ENCODE measurements at regions not wholly inside any gene's neighbourhood (a gene's known extent, or its start where the extent isn't known, plus 50 kb on each side); places are given as distances from the start of the nearest gene placed in this dataset.

DNA sequence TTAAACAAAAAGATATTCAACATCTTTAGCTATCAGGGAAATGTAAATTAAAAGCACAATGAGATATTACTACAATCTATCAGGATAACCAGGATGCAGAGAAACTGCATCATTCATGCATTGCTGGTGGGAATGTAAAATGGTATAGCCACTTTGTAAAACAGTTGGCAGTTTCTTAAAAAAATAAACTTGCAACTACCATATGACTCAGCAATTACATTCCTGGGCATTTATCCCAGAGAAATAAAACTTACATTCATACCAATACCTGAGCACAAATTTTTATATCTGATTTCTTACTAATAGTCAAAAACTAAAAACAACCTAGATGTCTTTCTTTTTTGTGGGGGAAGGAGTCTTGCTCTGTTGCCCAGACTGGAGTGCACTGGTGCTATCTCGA, 190.3 kb upstream of the TAB2 start:
- H3K9me3 ChIP-seq (ENCODE audit: control insufficient read depth, insufficient read depth, low read depth, low read length) = no peaks in the 10 kb centered on the region
- H3K27ac ChIP-seq (ENCODE audit: low read depth, low read length) = no peak overlapping the region

DNA sequence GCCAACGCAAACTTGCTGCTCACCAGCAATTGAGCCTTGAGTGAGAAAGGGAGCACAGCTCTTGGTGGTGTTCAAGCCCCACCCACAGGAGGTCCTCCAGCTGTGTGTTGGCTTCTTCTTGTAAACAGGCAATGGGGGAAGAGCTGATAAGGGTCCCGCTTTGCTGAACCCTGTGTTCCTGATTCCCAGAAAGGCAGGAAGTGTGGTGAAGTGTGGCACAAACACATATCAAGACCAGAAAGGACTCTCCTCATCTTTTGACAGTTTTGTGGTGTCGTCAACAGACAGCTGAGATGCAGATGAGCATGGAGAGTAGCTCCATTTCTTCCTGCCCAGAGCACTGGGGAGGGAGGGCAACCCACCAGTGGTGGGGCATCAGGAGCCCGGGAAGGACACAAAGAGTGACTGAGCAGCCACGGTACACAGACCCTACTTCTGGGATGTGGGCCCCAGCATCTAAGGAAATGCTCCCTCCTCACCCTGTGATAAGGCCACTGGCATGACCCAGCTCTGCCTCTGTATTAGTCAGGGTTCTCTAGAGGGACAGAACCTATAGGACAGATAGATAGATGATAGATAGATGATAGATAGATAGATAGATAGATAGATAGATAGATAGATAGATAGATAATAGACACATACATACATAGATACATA, 188.9 kb upstream of the TAB2 start:
- no peak overlapping the region for H3K9ac ChIP-seq (ENCODE audit: low read length)

More for the DNA sequence above, 190.3 kb upstream of the TAB2 start:
- Histone ChIP-seq H3K27me3 (ENCODE audit: control insufficient read depth, insufficient read depth, low read length) (no peaks in the 10 kb centered on the region), H3K4me1 (ENCODE audit: control insufficient read depth, insufficient read depth, low read length) (no peaks in the 10 kb centered on the region), H3K4me3 (ENCODE audit: low read depth, low read length) (no peak overlapping the region), H3K36me3 (ENCODE audit: control insufficient read depth, insufficient read depth, low read length) (no peaks in the 10 kb centered on the region), H3K9ac (ENCODE audit: low read length) (no peak overlapping the region)

DNA sequence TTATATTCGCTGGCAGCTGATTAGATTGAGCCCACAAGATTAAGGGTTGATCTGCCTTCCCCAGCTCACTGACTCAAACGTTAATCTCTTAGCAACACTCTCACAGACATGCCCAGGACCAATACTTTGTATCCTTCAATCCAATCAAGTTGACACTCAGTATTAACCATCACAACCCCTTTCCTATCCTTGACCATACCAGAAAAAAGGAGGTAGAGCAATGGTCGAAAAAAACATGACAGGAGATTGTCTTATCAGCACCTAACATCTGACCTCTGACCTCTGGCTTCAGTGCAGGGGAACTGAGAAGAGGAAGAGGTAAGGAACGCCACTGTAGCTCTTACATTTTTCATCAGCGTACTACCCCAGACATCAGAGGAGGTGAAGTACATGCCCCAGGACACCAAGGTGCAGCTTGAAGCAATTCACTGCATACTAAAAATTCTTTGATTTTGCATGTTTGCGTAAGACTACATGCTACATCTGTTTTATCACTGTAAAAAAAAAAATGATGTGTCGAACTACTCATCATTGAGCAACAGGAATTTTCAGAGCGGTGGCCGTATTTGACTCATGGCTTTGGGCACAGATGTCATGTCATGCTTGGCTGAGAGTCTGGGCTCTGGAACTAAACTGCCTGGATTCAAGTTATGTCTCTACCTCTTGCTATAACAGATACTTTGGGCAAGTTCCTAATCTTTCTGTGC, 188.0 kb upstream of the TAB2 start:
- Histone ChIP-seq H3K9ac (ENCODE audit: low read length) (no peak overlapping the region), H3K36me3 (ENCODE audit: control insufficient read depth, insufficient read depth, low read length) (no peaks in the 10 kb centered on the region), H3K4me1 (ENCODE audit: control insufficient read depth, insufficient read depth, low read length) (no peaks in the 10 kb centered on the region), H3K4me3 (ENCODE audit: low read depth, low read length) (no peak overlapping the region), H3K9me3 (ENCODE audit: control insufficient read depth, insufficient read depth, low read depth, low read length) (no peaks in the 10 kb centered on the region), H3K27me3 (ENCODE audit: control insufficient read depth, insufficient read depth, low read length) (no peaks in the 10 kb centered on the region), H3K27ac (ENCODE audit: low read depth, low read length) (no peak overlapping the region)

More for the DNA sequence above, 188.9 kb upstream of the TAB2 start:
- Histone ChIP-seq H3K27ac (ENCODE audit: low read depth, low read length) (no peak overlapping the region), H3K36me3 (ENCODE audit: control insufficient read depth, insufficient read depth, low read length) (no peaks in the 10 kb centered on the region), H3K27me3 (ENCODE audit: control insufficient read depth, insufficient read depth, low read length) (no peaks in the 10 kb centered on the region), H3K4me3 (ENCODE audit: low read depth, low read length) (no peak overlapping the region), H3K4me1 (ENCODE audit: control insufficient read depth, insufficient read depth, low read length) (no peaks in the 10 kb centered on the region), H3K9me3 (ENCODE audit: control insufficient read depth, insufficient read depth, low read depth, low read length) (no peaks in the 10 kb centered on the region)

DNA sequence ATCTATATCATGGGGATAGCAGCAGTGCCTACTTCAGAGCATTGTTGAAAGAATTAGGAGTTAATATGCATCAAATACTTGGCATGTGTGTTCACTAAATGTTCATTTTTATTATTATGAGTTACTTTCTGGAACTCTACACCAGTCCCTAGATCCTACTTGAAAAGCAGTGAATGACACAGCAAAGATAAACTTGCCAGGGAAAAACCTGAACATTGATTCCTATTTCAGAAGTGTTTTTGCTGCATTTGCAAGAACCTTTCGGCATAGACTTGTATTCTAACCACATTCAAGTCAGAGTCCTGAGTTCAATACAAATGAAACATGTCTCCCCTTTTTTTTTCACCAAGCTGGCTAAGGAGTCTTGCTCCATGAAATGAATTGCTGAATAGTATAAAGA, 187.4 kb upstream of the TAB2 start:
- Histone ChIP-seq H3K9me3 (ENCODE audit: control insufficient read depth, insufficient read depth, low read depth, low read length) (no peaks in the 10 kb centered on the region), H3K27ac (ENCODE audit: low read depth, low read length) (no peak overlapping the region), H3K9ac (ENCODE audit: low read length) (no peak overlapping the region), H3K36me3 (ENCODE audit: control insufficient read depth, insufficient read depth, low read length) (no peaks in the 10 kb centered on the region), H3K27me3 (ENCODE audit: control insufficient read depth, insufficient read depth, low read length) (no peaks in the 10 kb centered on the region), H3K4me3 (ENCODE audit: low read depth, low read length) (no peak overlapping the region), H3K4me1 (ENCODE audit: control insufficient read depth, insufficient read depth, low read length) (no peaks in the 10 kb centered on the region)

DNA sequence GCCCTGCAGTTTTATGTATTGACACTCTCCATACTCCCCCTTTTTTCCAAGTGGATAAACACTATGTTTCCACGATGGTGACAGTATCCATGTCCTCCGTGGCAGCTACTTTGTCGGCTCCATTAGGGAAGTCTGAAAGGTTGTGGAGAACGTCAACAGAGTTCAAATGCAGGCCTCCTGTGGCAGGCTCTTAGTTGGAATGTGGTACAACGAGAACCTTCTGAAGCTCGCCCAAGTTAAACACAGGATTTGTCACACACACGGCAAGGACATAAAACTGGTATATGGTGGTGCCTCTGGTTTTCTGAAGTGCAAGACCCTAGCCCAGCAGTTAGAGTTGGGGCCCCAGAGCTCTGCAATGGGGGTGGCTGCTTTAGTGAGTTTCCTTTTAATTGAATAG, 187.0 kb upstream of the TAB2 start:
- Histone ChIP-seq H3K9ac (ENCODE audit: low read length) (no peak overlapping the region), H3K27me3 (ENCODE audit: control insufficient read depth, insufficient read depth, low read length) (no peaks in the 10 kb centered on the region), H3K27ac (ENCODE audit: low read depth, low read length) (no peak overlapping the region), H3K9me3 (ENCODE audit: control insufficient read depth, insufficient read depth, low read depth, low read length) (no peaks in the 10 kb centered on the region), H3K4me3 (ENCODE audit: low read depth, low read length) (no peak overlapping the region), H3K36me3 (ENCODE audit: control insufficient read depth, insufficient read depth, low read length) (no peaks in the 10 kb centered on the region), H3K4me1 (ENCODE audit: control insufficient read depth, insufficient read depth, low read length) (no peaks in the 10 kb centered on the region)

DNA sequence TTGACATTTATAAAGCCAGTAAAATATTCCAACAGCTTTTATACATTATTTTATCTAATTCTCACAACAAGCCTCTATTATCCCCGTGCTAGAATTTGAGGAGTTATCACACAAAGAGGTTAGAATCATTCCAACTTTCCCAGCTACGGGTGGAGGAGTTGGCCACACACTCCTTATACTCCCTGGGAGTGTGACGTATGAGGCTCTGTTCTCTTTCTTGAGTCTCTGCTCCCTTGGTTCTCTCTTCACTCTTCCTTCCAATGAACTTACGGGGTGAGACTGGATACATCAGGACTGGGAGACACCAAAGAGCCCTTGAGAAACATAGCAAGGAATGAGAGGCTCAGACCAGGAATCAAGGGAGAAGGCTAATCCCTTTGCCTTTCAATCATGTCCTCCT, 185.6 kb upstream of the TAB2 start:
- H3K27me3 ChIP-seq (ENCODE audit: control insufficient read depth, insufficient read depth, low read length) = no peaks in the 10 kb centered on the region
- H3K27ac ChIP-seq (ENCODE audit: low read depth, low read length) = no peak overlapping the region
- H3K9ac ChIP-seq (ENCODE audit: low read length) = no peak overlapping the region
- H3K9me3 ChIP-seq (ENCODE audit: control insufficient read depth, insufficient read depth, low read depth, low read length) = no peaks in the 10 kb centered on the region
- H3K36me3 ChIP-seq (ENCODE audit: control insufficient read depth, insufficient read depth, low read length) = no peaks in the 10 kb centered on the region
- no peaks in the 10 kb centered on the region for H3K4me1 ChIP-seq (ENCODE audit: control insufficient read depth, insufficient read depth, low read length)
- H3K4me3 ChIP-seq (ENCODE audit: low read depth, low read length) = no peak overlapping the region

DNA sequence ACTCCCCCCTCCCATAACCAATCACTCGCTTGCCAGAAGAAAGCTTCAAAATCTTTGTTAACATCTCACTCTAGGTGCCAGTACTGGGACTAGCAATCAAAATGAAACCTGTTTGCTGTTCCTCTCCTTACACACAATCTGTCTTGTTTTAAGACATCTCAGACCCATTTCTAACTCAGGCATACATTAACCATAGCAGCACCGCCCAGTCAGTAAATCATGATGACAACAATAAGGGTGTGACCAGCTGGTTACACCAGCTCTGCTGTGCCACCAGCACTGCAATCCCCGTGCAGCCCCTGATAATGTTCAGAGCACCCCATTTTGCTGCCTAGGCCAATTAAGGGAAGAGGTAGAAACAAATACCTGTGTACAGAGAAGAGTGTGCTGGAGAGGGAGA, 185.2 kb upstream of the TAB2 start:
- Histone ChIP-seq H3K4me1 (ENCODE audit: control insufficient read depth, insufficient read depth, low read length) (no peaks in the 10 kb centered on the region), H3K9ac (ENCODE audit: low read length) (no peak overlapping the region), H3K9me3 (ENCODE audit: control insufficient read depth, insufficient read depth, low read depth, low read length) (no peaks in the 10 kb centered on the region)

DNA sequence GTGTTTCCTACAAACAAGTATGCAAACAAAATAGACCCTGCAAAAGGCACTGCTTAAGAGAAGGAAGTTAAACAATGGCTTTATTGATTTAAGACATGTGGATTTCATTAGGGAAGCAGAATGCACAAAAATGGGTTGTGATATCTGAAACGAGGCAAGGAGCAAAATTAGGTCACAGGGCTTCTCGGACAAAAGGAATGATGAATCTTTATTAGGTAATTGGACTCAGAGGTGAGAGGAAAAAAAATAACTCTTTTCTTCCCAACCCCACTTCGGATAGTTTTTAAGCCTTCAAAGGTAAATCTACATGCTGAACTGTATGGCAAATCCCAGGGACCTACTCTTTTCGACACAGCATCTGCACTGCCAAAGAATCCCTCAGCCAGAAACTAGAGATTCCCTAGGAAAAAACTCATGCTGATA, 183.0 kb upstream of the TAB2 start:
- H3K27ac ChIP-seq (ENCODE audit: low read depth, low read length) = no peak overlapping the region
- no peaks in the 10 kb centered on the region for H3K9me3 ChIP-seq (ENCODE audit: control insufficient read depth, insufficient read depth, low read depth, low read length)
- no peak overlapping the region for H3K9ac ChIP-seq (ENCODE audit: low read length)
- H3K4me1 ChIP-seq (ENCODE audit: control insufficient read depth, insufficient read depth, low read length) = no peaks in the 10 kb centered on the region
- no peaks in the 10 kb centered on the region for H3K36me3 ChIP-seq (ENCODE audit: control insufficient read depth, insufficient read depth, low read length)
- H3K27me3 ChIP-seq (ENCODE audit: control insufficient read depth, insufficient read depth, low read length) = no peaks in the 10 kb centered on the region
- H3K4me3 ChIP-seq (ENCODE audit: low read depth, low read length) = no peak overlapping the region

More for the DNA sequence above, 185.2 kb upstream of the TAB2 start:
- no peaks in the 10 kb centered on the region for H3K36me3 ChIP-seq (ENCODE audit: control insufficient read depth, insufficient read depth, low read length)
- no peaks in the 10 kb centered on the region for H3K27me3 ChIP-seq (ENCODE audit: control insufficient read depth, insufficient read depth, low read length)
- H3K4me3 ChIP-seq (ENCODE audit: low read depth, low read length) = no peak overlapping the region
- H3K27ac ChIP-seq (ENCODE audit: low read depth, low read length) = no peak overlapping the region

DNA sequence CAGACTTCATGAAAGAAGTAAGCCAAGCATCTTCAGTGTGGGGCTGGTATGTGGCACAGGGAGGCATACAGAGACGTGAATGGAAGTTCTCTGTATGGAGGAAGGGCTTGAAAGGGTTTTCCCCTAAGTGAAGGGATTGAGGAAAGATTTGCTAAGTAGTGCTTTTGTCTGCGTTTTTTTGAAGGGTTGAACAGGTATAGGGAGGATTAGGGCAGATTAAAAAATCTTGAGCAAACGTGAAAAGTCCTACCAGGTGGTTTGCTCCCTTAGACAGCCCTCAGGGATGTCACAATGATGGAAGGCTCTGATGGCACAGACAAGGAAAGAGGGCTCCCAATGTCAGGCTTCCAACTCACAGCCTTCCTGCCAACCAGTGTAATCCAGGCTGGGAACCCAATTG, 181.7 kb upstream of the TAB2 start:
- Histone ChIP-seq H3K27ac (ENCODE audit: low read depth, low read length) (no peak overlapping the region), H3K9ac (ENCODE audit: low read length) (no peak overlapping the region), H3K9me3 (ENCODE audit: control insufficient read depth, insufficient read depth, low read depth, low read length) (no peaks in the 10 kb centered on the region), H3K4me3 (ENCODE audit: low read depth, low read length) (no peak overlapping the region), H3K36me3 (ENCODE audit: control insufficient read depth, insufficient read depth, low read length) (no peaks in the 10 kb centered on the region), H3K4me1 (ENCODE audit: control insufficient read depth, insufficient read depth, low read length) (no peaks in the 10 kb centered on the region), H3K27me3 (ENCODE audit: control insufficient read depth, insufficient read depth, low read length) (no peaks in the 10 kb centered on the region)

DNA sequence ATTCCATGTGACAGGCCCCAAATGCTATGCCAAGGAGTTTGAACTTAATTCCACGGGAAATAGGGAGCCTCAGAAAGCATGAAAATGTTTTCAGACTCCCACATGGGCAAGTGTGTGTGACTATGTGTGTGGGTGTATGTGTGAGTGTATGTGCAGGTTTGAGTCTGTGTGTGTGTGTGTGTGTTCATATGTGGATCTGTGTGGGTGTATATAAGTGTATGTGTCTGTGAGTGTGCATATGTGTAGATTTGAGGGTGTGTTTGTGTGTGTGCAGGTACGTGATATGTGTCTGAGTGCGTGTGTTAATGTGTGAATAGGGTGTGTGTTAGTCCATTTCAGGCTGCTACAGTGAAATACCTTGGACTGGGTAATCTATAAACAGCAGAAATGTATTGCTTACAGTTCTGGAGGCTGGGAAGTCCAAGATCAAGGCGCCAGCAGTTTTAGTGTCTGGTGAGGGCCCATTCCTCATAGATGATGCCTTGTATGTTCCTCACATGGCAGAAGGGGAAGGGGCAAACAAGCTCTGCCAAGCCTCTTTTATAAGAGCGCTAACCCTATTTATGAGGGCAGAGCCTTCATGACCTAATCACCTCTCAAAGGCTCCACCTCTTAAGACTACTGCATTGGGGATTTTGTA, 181.1 kb upstream of the TAB2 start:
- Histone ChIP-seq H3K27ac (ENCODE audit: low read depth, low read length) (no peak overlapping the region), H3K36me3 (ENCODE audit: control insufficient read depth, insufficient read depth, low read length) (no peaks in the 10 kb centered on the region), H3K4me1 (ENCODE audit: control insufficient read depth, insufficient read depth, low read length) (no peaks in the 10 kb centered on the region), H3K27me3 (ENCODE audit: control insufficient read depth, insufficient read depth, low read length) (no peaks in the 10 kb centered on the region), H3K4me3 (ENCODE audit: low read depth, low read length) (no peak overlapping the region), H3K9me3 (ENCODE audit: control insufficient read depth, insufficient read depth, low read depth, low read length) (no peaks in the 10 kb centered on the region), H3K9ac (ENCODE audit: low read length) (no peak overlapping the region)

DNA sequence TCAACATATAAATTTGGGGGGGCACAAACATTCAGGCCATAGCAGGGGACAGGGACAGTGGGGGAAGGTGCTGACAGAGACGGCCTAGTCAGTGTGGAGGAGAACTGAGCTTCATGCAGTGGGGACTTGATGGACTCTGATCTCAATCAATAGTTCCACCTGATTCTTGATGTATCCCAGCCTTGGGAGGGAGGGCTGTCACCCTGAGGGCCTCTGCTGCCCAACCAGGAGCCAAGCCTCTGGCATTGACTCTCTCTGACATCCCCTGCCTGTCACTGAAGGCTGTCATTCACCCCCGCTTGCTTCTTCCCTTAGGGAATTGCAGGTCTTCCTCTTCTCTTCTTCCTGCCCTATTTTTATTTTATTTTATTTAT, 180.6 kb upstream of the TAB2 start:
- Histone ChIP-seq H3K4me1 (ENCODE audit: control insufficient read depth, insufficient read depth, low read length) (no peaks in the 10 kb centered on the region), H3K36me3 (ENCODE audit: control insufficient read depth, insufficient read depth, low read length) (no peaks in the 10 kb centered on the region), H3K9me3 (ENCODE audit: control insufficient read depth, insufficient read depth, low read depth, low read length) (no peaks in the 10 kb centered on the region), H3K27me3 (ENCODE audit: control insufficient read depth, insufficient read depth, low read length) (no peaks in the 10 kb centered on the region), H3K9ac (ENCODE audit: low read length) (no peak overlapping the region), H3K27ac (ENCODE audit: low read depth, low read length) (no peak overlapping the region), H3K4me3 (ENCODE audit: low read depth, low read length) (no peak overlapping the region)
